Stimulated activated CD4-positive, alpha-beta T cell treated with anti-CD3 and anti-CD28 coated beads, Interleukin-15, amount 100 ng/mL, for 1 hour (primary cell): ENCODE measurements at regions not wholly inside any gene's neighbourhood (a gene's known extent, or its start where the extent isn't known, plus 50 kb on each side); places are given as distances from the start of the nearest gene placed in this dataset.
"Not testable (repeated sequence)": the region's sequence is repeated elsewhere in the genome, so short reads cannot be mapped to it uniquely, and the experiment has no call there.

Source experiments
- DNase-seq, 2 donors: peaks; one replicate each; pipeline ENCODE4 v3.0.0-alpha.2; 2020; ENCODE audit warnings: low read depth in 1 of 2, low spot score in 1 of 2

- DNase-seq, result no peak
Observed at GRCh38 chr2:72078773-72079172, 68.9 kb downstream of the CYP26B1 start.

- no peak for DNase-seq
Observed at GRCh38 chr2:72077702-72078169, 69.9 kb downstream of the CYP26B1 start.

GRCh38 chr2:72073373-72073772 lies 74.3 kb downstream of the CYP26B1 start:
- not testable (repeated sequence) for DNase-seq

GRCh38 chr2:72064197-72064596 lies 83.5 kb downstream of the CYP26B1 start:
- not testable (repeated sequence) for DNase-seq

GRCh38 chr2:72062336-72062735 lies 85.3 kb downstream of the CYP26B1 start:
- no peak for DNase-seq

GRCh38 chr2:72057308-72057707 lies 90.4 kb downstream of the CYP26B1 start:
- no peak for DNase-seq

- no peak for DNase-seq
Observed at GRCh38 chr2:72051971-72052505, 95.6 kb downstream of the CYP26B1 start.

GRCh38 chr2:72051204-72051603 lies 96.5 kb downstream of the CYP26B1 start:
- DNase-seq, result no peak

GRCh38 chr2:72050734-72051133 lies 96.9 kb downstream of the CYP26B1 start:
- no peak for DNase-seq

GRCh38 chr2:72048881-72049477 lies 98.7 kb downstream of the CYP26B1 start:
- no peak for DNase-seq

- no peak for DNase-seq
Observed at GRCh38 chr2:72043985-72044384, 103.7 kb downstream of the CYP26B1 start.

- DNase-seq, result no peak
Observed at GRCh38 chr2:72041638-72042111, 106.0 kb downstream of the CYP26B1 start.

- no peak for DNase-seq
Observed at GRCh38 chr2:72040629-72041571, 106.8 kb downstream of the CYP26B1 start.

- no peak for DNase-seq
Observed at GRCh38 chr2:72038524-72038923, 109.1 kb downstream of the CYP26B1 start.

- no peak for DNase-seq
Observed at GRCh38 chr2:72037261-72037666, 110.4 kb downstream of the CYP26B1 start.

- DNase-seq, result no peak
Observed at GRCh38 chr2:72036595-72036994, 111.1 kb downstream of the CYP26B1 start.

- DNase-seq, result no peak
Observed at GRCh38 chr2:72036173-72036545, 111.5 kb downstream of the CYP26B1 start.

- no peak for DNase-seq
Observed at GRCh38 chr2:72035518-72036172, 112.0 kb downstream of the CYP26B1 start.

GRCh38 chr2:72034353-72035095 lies 113.1 kb downstream of the CYP26B1 start:
- no peak for DNase-seq

GRCh38 chr2:72033636-72034035 lies 114.0 kb downstream of the CYP26B1 start:
- no peak for DNase-seq
